Psoas muscle (tissue), 7 donors: ENCODE measurements at regions not wholly inside any gene's neighbourhood (a gene's known extent, or its start where the extent isn't known, plus 50 kb on each side); places are given as distances from the start of the nearest gene placed in this dataset.

Experiments used
- ATAC-seq, 4 donors: fragments of 200-7000 bp; cut with Tn5 transposase; one replicate each; pipeline ENCODE4 v1.9.1; 2020; ENCODE audit warnings: moderate library complexity in 3 of 4, mild to moderate bottlenecking in 2 of 4
- DNase-seq, 2 donors: peaks; one replicate each; pipeline ENCODE4 v3.0.0-alpha.2; 2020
- H3K27ac ChIP-seq: fragments of 200-600 bp; one replicate; pipeline ENCODE4 v1.8.0; 2022
- H3K27me3 ChIP-seq, 3 donors: fragments of 200-600 bp in 1 of 3; one replicate each; pipeline versions ENCODE4 v1.6.1 to v1.8.0; 2013 to 2022; ENCODE audit warnings: low read length in 2 of 3, mild to moderate bottlenecking in 2 of 3, moderate library complexity in 1 of 3; ENCODE audit not compliant: insufficient read depth in 3 of 3
- H3K36me3 ChIP-seq, 2 donors: fragments of 200-600 bp in 1 of 2; one replicate each; pipeline versions ENCODE4 v1.6.1 to v1.8.0; 2013 to 2022; ENCODE audit warnings: low read depth in 1 of 2, mild to moderate bottlenecking in 1 of 2, moderate library complexity in 1 of 2; ENCODE audit not compliant: insufficient read depth in 1 of 2
- H3K4me1 ChIP-seq: fragments of 200-600 bp; one replicate; pipeline ENCODE4 v1.8.0; 2022
- H3K4me3 ChIP-seq: fragments of 200-600 bp; one replicate; pipeline ENCODE4 v1.8.0; 2022; ENCODE audit warnings: mild to moderate bottlenecking
- H3K9me3 ChIP-seq: fragments of 200-600 bp; one replicate; pipeline ENCODE4 v1.8.0; 2022
- WGBS, 3 donors: extraction: QIAGEN DNeasy Blood & Tissue Kit; methylation state at CpG; one replicate each; pipeline versions ENCODE4 v1.1.6 to v1.1.7; 2013; 5-methylcytosine and 5-hydroxymethylcytosine counted together
- intact Hi-C, 2 donors: fragments of 100-400 bp; cut with DNase I; formaldehyde crosslinking; loops; one replicate each; pipeline versions ENCODE4 v1.11.0 to v1.14.2; 2022
- TF ChIP-seq, protein P1 (sequence below): fragments of 200-600 bp; IDR thresholded peaks from one replicate; pipeline ENCODE4 v1.8.0; 2022; ENCODE audit warnings: antibody characterized with exemption
- donor health status: healthy with polysubstance abuse.
- donor health status: DM: no; HTN: no; CAD: no; lungs with moderate emphysema.
- donor health status: Bipolar disorder and iron deficiency.
- donor health status: healthy.
- donor health status: DM: yes; HTN: yes; CAD: no.
- donor health status: DM: no; HTN: no; CAD: no.
- donor health status: DM: yes; HTN: yes; CAD: no.

DNA sequence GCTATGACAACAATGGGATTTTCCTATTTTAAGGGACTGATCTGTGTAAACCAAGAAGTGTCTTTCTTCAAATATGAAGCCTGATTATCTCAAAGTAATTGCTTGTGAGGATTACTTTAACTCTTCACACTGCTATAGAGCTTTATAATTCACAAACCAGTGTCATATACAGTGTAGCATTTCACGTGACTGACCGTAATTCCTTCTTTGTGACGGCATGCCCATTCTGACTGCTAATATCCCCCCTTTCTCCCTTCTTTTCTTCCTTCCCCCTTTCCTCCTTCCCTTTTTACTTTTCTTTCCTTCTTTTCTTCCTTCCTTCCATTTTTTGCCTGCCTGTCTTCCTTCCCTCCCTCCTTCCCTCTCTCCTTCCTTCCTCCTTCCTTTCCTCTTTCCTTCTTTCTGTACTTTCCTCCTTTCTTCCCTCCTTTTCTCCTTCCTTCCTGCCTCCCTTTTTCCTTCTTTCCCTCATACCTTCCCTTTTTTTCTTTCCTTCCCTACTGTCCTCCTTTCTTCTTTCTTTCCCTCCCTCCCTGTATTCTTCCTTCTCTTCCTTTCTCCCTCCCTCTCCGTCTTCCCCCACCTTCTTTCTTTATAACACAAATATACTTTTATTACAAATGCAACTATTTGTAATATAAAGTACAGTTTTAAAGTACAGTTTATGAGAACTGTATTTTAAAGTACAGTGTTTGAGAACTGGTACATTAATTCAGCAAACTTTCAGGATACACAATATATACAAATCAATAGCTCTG is 75.0 kb upstream of the EXOC2 start:
- peaks cover 0 to 17% (median 0%) of the 10 kb centered on the region in 3 donors for H3K27me3 ChIP-seq
- no peaks in the 10 kb centered on the region for H3K36me3 ChIP-seq
- intact Hi-C loops, result no loop called here
- no peak overlapping the region for H3K4me3 ChIP-seq
- TF ChIP-seq, protein P1, sequence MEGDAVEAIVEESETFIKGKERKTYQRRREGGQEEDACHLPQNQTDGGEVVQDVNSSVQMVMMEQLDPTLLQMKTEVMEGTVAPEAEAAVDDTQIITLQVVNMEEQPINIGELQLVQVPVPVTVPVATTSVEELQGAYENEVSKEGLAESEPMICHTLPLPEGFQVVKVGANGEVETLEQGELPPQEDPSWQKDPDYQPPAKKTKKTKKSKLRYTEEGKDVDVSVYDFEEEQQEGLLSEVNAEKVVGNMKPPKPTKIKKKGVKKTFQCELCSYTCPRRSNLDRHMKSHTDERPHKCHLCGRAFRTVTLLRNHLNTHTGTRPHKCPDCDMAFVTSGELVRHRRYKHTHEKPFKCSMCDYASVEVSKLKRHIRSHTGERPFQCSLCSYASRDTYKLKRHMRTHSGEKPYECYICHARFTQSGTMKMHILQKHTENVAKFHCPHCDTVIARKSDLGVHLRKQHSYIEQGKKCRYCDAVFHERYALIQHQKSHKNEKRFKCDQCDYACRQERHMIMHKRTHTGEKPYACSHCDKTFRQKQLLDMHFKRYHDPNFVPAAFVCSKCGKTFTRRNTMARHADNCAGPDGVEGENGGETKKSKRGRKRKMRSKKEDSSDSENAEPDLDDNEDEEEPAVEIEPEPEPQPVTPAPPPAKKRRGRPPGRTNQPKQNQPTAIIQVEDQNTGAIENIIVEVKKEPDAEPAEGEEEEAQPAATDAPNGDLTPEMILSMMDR, result no peak
- ATAC-seq (no peak), DNase-seq (no peak)
- no peaks in the 10 kb centered on the region for H3K4me1 ChIP-seq
- 59 to 70% (median 66%) methylated on average over 4 of the region's 4 CpGs for WGBS, 3 donors
- no peaks in the 10 kb centered on the region for H3K9me3 ChIP-seq
- H3K27ac ChIP-seq, result no peak overlapping the region

DNA sequence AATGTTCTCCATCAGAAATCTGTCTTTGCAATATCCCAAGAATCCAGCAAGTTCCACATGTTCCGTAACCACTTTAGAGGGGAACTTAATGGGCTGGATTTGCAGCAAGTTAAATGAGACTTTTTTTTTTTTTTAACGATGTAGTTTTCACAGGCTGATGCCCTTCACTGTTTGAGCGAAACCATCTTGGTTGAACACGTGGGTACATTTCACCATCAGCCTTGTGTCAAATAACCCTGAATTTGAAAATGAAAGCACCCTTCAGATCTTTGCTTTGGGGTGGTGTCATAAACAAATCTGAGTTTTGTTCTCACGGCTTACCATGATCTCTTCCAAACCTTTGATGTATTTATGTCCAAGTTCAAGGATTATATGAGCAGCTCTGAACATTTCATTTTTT is 73.7 kb upstream of the EXOC2 start:
- intact Hi-C loops, result no loop called here

DNA sequence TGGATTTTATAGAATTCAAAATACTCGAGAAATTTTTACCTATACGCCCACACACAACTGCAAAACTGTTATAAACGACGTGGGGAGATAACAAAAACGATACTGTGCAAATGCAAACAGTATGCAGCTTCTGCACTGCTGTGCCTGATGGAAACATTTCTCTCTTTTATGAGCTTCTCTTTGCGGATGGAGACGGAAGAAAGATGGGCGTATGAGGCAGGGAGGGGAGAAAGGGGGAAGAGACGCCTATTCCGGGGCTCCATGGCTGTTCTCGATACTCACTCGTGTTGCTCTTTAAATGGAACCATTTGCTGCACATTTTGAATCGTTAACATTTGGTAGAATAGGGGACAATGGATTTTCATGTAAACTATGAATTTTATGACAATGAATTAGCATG is 69.1 kb upstream of the EXOC2 start:
- TF ChIP-seq, protein P1, result no peak
- no peak overlapping the region for H3K4me3 ChIP-seq
- no peak overlapping the region for H3K27ac ChIP-seq
- H3K4me1 ChIP-seq, result no peaks in the 10 kb centered on the region
- DNase-seq, result no peak
- H3K36me3 ChIP-seq, result no peaks in the 10 kb centered on the region
- ATAC-seq, result no peak
- H3K9me3 ChIP-seq, result no peaks in the 10 kb centered on the region
- WGBS, 3 donors, result 72 to 80% (median 74%) methylated on average over 13 of the region's 13 CpGs
- peaks cover 0 to 11% (median 0%) of the 10 kb centered on the region in 3 donors for H3K27me3 ChIP-seq
- intact Hi-C loops, result no loop called here

More for the DNA sequence above, 73.7 kb upstream of the EXOC2 start:
- Histone ChIP-seq H3K4me1 (no peaks in the 10 kb centered on the region), H3K4me3 (no peak overlapping the region), H3K27me3 (peaks cover 0 to 17% (median 0%) of the 10 kb centered on the region in 3 donors), H3K9me3 (no peaks in the 10 kb centered on the region), H3K27ac (no peak overlapping the region), H3K36me3 (no peaks in the 10 kb centered on the region)
- no peak for DNase-seq
- 46 to 59% (median 48%) methylated on average over 5 of the region's 5 CpGs for WGBS, 3 donors
- TF ChIP-seq, protein P1, result no peak
- no peak for ATAC-seq

DNA sequence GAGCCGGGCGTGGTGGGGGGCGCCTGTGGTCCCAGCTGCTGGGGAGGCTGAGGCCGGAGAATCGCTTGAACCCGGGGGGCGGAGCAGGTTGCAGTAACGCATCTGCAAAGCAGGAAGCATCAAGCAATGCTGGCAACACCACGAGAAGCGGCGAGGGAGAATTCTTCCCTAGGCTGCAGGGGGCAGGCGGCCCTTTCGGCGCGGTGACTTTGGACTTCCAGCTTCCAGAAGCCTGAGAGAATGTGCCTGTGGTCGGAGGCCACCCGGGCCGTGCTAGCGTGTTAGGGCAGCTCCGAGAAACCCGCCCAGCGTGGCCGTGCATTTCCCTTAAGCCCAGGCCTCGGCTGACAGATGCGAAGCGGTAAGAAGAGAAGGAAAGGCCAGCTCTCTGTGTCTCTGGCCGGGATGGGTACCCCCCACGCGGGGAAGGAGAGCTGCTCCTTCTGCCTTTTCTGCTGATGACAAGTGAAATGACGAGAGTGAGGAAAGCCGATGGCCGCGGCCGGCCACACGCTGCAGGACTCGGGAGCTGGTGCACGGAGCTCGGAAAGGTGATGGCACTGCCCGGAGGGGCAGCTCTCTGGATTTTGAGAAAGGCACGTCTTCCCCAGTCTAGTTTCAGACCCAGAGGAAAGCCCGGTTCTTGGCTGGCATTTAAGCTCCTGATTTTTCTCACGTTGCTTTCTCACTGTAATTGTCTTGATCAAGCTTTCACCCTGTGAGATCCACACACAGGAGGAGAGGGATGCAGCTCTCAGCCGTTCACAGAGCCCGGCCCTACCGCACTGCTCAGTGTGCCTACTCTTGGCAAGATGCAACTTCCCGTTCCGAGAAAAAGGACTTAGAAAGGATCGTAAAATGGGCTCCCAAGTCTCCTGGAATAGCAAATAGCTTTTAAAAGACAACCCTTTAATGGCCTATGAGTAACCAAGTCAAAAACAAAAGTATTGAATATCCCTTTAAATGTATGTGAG is 68.3 kb upstream of the EXOC2 start:
- 80 to 84% (median 81%) methylated on average over 45 to 48 of the region's 48 CpGs for WGBS, 3 donors
- intact Hi-C loops, result no loop called here
- no peak overlapping the region for H3K4me3 ChIP-seq
- ATAC-seq (no peak), DNase-seq (peak in 1 of 2 donors; percentile 53)
- TF ChIP-seq, protein P1, result no peak
- no peaks in the 10 kb centered on the region for H3K36me3 ChIP-seq
- H3K27ac ChIP-seq, result no peak overlapping the region
- H3K9me3 ChIP-seq, result no peaks in the 10 kb centered on the region
- peaks cover 0 to 11% (median 0%) of the 10 kb centered on the region in 3 donors for H3K27me3 ChIP-seq
- H3K4me1 ChIP-seq, result no peaks in the 10 kb centered on the region
